Stimulated activated CD8-positive, alpha-beta memory T cell treated with anti-CD3 and anti-CD28 coated beads, Interleukin-4, amount 100 ng/mL, for 4 hours (primary cell): ENCODE measurements at regions not wholly inside any gene's neighbourhood (a gene's known extent, or its start where the extent isn't known, plus 50 kb on each side); places are given as distances from the start of the nearest gene placed in this dataset.
"Not testable (repeated sequence)": the region's sequence is repeated elsewhere in the genome, so short reads cannot be mapped to it uniquely, and the experiment has no call there.

Source experiments
- DNase-seq, 2 donors: peaks; one replicate each; pipeline ENCODE4 v3.0.0-alpha.2; 2020; ENCODE audit warnings: low read depth in 2 of 2, low spot score in 1 of 2

DNA sequence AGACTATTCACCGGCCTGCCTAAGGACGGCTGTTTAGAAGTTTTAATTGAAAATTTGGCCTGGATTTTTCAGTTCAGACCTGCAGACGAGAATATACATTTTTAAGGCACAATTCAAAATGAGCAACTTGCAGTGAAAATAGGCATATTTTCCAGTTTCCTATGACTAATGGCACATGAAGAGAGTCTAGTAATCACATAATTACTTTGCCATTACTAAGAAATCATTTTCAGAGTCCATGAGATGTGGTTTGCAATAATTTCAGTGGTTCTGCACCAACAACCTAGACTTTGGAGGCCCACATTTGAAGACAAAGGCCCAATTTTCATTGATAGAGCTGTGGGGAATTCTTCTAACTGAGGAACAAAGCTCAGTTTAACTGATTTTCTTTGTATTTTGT, 205.3 kb downstream of the SOX2 start:
- DNase-seq: no peak

DNA sequence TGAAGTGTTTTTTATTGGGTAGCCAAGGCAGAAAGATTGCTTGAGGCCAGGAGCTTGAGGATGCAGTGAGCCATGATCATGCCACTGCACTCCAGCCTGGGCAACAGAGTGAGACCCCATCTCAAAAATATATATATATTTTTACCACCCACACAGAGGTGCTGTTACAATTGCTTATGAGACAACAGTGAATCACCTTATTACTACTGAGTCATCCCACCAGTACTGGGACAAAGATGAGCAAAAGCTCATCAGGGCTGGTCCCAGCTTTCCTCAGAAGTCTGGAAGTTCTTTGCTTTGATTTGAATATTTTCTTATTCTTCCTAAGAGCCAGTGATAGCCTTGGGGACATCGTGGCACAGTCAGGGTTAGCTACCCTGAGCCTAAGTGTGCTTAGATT, 207.7 kb downstream of the SOX2 start:
- no peak for DNase-seq

DNA sequence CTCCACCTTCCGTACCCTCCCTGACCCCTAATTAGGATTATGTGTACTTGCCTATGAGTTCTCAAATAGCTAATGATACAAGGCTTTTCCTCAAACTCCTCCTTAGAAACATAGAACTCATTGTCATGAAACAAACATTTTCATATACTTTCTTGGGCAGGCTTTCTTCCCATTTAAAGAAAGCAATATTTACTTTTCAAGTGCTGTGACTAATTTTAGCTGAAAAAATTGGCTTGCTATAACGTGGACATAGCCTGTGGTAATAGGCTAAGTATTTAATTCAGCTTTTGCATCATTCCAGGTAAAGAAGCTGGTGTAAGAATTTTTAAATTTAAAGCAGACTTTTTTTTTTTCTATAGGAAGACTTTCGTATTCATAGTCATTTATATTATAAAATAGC, 208.7 kb downstream of the SOX2 start:
- DNase-seq: no peak

GRCh38 chr3:181921220-181921619, 209.5 kb downstream of the SOX2 start:
- no peak for DNase-seq

DNA sequence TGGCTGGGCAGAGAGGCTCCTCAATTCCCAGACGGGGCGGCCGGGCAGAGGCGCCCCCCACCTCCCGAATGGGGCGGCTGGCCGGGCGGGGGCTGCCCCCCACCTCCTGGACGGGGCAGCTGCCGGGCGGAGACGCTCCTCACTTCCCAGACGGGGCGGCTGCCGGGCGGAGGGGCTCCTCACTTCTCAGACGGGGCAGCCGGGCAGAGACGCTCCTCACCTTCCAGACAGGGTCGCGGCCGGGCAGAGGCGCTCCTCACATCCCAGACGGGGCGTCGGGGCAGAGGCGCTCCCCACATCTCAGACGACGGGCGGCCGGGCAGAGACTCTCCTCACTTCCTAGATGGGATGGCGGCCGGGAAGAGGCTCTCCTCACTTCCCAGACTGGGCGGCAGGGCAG, 214.1 kb downstream of the SOX2 start:
- DNase-seq: not testable (repeated sequence)

- no peak for DNase-seq
These were observed 217.8 kb downstream of the SOX2 start for GRCh38 chr3:181929501-181929900.

DNA sequence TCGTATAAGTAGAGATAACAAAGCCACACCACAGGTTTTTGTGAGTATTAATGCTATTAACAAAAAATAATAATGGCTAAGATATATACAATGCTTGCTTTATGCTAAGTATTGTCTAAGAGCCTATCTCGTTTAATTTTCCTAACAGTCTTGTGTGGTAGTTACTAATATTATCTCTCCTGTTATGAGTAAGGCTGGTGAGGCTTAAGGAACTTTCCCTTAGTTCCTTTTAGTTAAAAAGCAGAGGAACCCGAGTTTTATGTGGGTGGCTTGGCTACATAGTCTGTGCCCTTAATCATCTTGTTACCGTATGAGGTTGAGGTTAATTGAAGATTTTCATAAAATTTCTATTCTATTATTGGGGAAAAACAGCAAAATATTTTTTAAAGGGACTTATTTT, 218.4 kb downstream of the SOX2 start:
- DNase-seq: no peak

- DNase-seq: no peak
These were observed 220.3 kb downstream of the SOX2 start for GRCh38 chr3:181932039-181932438.

DNA sequence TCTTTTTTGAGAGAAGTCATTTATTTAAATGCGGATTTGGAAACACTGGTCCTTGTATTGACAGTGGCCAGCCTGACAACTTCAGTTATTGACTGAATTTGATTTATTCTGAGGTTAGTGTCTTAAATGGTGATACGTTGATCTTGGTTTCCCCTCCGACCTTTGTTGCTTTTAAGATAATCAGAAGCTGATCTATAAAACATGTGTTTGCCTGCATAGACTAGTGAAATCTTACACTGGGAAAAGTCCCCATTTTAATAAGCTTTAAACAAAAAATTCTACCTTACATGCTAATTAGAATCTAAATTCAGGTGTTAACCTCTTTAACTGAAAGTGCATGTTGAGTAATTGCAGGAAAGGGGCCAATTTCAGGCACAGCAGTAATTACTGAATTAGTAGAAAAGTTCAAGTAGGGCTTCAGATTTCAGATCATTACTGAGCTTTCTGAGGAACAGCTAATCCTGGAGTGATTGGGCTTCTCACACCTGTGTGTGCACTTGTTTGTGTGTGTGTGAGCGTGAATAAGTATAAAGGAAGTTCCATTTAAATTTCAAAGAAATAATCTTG, 221.4 kb downstream of the SOX2 start:
- DNase-seq: no peak

- DNase-seq: no peak
These were observed 224.2 kb downstream of the SOX2 start for GRCh38 chr3:181935915-181936314.

GRCh38 chr3:181936774-181937173, 225.0 kb downstream of the SOX2 start:
- DNase-seq: no peak

DNA sequence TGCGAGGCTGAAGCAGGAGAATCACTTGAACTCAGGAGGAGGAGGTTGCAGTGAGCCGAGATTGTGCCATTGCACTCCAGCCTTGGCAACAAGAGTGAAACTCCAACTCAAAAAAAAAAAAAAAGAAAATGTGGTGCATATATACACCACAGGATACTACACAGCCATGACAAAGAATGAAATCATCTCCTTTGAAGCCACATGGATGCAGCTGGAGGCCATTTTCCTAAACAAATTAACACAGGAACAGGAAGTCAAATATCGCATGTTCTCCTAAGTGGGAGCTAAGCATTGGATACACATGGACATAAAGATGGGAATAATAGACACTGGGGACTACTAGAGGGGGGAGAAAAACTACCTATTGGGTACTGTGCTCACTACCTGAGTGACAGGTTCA, 226.9 kb downstream of the SOX2 start:
- not testable (repeated sequence) for DNase-seq

DNA sequence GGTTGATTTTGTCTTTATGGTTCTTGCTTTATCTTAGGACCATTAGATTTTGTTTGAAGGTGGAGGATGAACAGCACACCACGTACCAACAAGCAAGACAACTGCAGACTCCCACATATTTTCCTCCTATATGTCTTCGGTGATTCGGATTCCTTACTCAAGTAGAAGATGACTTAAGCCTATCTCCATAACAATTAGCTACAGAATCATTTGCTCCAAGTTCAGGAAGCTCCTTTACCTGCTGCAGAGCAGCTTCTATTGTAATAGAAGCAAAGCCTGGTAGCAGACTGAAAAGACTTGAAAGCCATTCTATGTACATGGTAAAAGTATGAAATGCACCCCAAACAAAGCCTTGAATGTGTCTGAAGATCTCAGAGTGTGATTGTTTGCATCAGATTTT, 229.0 kb downstream of the SOX2 start:
- no peak for DNase-seq

- no peak for DNase-seq
These were observed 229.5 kb downstream of the SOX2 start for GRCh38 chr3:181941250-181941649.

GRCh38 chr3:181943285-181943684, 231.6 kb downstream of the SOX2 start:
- DNase-seq: no peak

DNA sequence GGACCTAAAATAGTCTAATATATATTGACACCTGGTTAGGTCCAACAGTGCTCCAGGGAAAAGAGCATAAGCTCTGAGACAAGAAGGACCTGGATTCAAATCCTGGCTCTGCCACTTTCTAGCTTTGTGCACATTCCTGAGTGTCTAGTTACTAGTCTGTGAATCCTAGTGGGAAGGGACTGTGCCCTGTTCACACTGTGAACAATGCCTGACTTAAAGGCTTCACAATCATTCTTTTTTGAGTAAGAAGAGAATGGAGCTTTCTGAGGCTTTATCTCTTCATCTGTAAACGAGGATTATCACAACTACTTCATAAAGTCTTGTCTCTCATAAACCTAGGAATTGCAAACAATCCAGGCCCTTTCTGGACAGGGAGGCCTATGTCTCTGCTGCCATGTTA, 235.9 kb downstream of the SOX2 start:
- DNase-seq: no peak

DNA sequence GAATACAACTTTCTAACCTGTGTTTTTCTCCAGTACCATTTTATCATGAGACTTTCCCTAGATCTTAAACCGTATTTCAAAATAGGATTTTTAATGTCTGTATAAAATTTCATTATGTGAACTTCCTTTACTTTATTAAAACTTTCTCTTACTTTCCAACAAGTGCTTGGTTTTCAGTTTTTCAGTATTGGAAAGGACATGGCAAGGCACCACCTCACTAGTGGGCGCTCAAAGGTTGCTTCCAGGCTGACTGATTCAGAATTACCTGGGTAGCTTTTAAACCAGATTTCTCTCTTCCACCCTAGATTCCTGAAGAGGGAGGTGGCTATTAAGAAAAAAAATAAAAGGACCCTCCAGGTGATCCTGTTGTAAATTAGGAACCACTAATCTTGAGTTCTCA, 236.6 kb downstream of the SOX2 start:
- no peak for DNase-seq

- DNase-seq: no peak
These were observed 240.5 kb downstream of the SOX2 start for GRCh38 chr3:181952221-181952620.

DNA sequence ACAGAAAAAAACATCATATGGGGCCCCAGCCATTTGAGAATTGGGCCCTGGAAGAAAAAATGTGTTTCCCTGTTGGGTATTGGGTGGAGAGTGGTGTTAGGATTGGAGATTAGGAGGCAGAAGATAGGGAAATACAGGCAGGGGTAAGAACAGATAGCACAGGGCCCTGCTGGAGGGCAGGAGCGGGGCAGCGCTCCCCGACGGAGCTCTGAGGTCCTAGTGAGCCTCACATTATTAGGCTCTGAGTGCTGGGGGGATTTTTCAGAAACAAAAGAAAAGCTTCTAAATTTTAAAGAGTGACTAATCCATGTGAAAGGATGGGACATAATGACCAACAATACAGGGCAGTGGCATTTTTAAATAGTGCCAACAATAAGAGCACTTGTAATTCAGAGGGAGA, 241.2 kb downstream of the SOX2 start:
- DNase-seq: no peak

DNA sequence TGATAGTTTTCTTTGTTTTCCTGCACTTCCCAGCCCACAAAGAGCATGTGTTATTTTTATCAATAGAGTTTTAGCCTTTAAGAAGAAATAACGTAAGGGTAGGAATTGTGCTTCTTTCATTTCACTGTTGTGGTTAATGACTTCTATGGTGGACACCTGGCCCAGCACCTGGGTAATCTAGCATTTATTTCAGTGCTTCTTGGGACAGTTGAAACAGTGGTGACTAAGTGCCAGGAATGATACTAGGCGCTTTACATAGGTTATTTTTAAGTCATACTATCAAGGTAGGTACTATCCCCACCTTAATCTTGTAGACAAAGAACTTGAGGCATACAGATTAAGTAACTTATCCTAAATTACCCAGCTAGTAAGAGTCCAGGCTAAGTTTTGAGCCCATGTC, 243.8 kb downstream of the SOX2 start:
- DNase-seq: no peak

DNA sequence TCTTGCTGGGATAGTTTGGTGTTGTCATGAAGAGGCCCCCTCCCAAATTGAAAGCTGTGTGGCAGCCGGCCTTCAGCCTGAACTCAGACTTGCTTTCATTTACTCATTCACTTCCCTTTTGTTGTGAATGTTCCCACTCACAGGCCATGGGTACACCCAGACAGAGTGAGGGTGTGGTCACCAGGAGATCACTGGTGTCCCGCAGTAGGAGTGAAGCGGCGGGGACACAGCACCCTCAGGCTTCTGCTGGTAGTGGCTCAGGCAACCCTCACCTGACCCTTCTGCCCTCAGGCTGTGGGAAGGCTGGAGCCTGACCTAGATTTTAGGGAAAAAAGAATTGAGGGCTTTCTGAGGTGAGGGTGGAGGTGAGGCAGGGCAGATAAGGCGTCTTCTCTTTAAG, 244.4 kb downstream of the SOX2 start:
- no peak for DNase-seq

DNA sequence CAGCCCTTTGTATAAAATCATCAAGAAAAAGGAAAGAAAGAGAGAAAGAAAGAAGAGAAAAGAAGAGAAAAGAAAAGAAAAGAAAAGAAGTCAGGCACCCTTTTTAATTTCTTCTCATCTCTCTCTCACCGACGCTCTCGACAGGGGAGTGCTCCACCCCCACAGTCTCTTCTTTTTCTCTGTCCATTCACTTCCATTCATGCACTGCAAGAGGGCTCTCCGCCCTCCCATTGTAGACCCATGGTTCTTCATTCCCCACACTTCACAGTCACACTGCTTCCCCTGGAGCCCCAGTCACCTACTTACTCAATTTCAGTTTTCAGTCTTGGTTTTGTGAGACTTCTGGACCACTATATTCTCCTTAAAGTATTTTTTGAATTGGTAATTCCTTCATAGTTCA, 254.7 kb downstream of the SOX2 start:
- no peak for DNase-seq

DNA sequence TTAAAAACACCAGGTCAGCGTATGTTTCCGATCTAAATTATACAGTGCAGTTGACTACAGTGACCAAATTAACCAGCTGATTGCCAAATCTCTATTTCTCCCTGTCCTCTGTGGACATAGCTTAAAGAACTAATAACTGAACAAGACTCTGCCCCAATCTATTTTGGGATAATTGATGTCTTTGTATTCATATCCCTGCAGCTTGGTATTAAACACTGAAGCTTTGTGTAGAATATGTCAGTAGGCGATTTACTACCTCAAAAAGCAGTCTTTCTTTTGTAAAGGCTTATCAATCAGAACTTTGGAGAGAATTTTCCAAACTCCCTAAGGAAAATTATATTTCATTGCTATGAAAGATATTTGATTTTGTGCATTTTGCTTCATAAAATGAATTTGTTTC, 258.2 kb downstream of the SOX2 start:
- DNase-seq: no peak

GRCh38 chr3:181971424-181971823, 259.7 kb downstream of the SOX2 start:
- no peak for DNase-seq
